GM12874 (cell line): ENCODE measurements at regions not wholly inside any gene's neighbourhood (a gene's known extent, or its start where the extent isn't known, plus 50 kb on each side); places are given as distances from the start of the nearest gene placed in this dataset.

Experiments
- CTCF ChIP-seq: IDR thresholded peaks from 2 replicates; pipeline ENCODE4 v1.5.1; 2011; ENCODE audit warnings: low read depth, mild to moderate bottlenecking, control low read depth, low read length, moderate library complexity; ENCODE audit not compliant: insufficient read depth

GRCh38 chr7:91771921-91772815 lies 108.3 kb downstream of the MTERF1 start:
- no peak for TF ChIP-seq CTCF

GRCh38 chr7:91776171-91776570 lies 104.3 kb downstream of the MTERF1 start:
- TF ChIP-seq CTCF, result no peak

GRCh38 chr7:91777522-91777921 lies 103.0 kb downstream of the MTERF1 start:
- no peak for TF ChIP-seq CTCF

- no peak for TF ChIP-seq CTCF
These were observed 102.1 kb downstream of the MTERF1 start for GRCh38 chr7:91778416-91778815.

GRCh38 chr7:91780521-91780920 lies 100.0 kb downstream of the MTERF1 start:
- no peak for TF ChIP-seq CTCF

GRCh38 chr7:91784469-91784868 lies 96.0 kb downstream of the MTERF1 start:
- no peak for TF ChIP-seq CTCF

GRCh38 chr7:91787931-91788330 lies 92.6 kb downstream of the MTERF1 start:
- TF ChIP-seq CTCF, result no peak

GRCh38 chr7:91789086-91789485 lies 91.4 kb downstream of the MTERF1 start:
- no peak for TF ChIP-seq CTCF
